DND-41 (cell line): ENCODE measurements at regions not wholly inside any gene's neighbourhood (a gene's known extent, or its start where the extent isn't known, plus 50 kb on each side); places are given as distances from the start of the nearest gene placed in this dataset.

Experiments used
- ATAC-seq: fragments of 200-7000 bp; cut with Tn5 transposase; 3 replicates; pipeline ENCODE4 v1.9.1; 2021; ENCODE audit warnings: low read depth; ENCODE audit not compliant: insufficient read depth
- DNase-seq: peaks from one replicate; pipeline ENCODE4 v3.0.0-alpha.2; 2020
- H2AFZ ChIP-seq: 2 replicates; pipeline ENCODE4 v1.6.0; 2012; ENCODE audit warnings: low read depth, low read length
- H3K27ac ChIP-seq: 2 replicates; pipeline ENCODE4 v1.5.1; 2012; ENCODE audit warnings: low read length, inconsistent platforms
- H3K27me3 ChIP-seq: fragments of 200-600 bp; sonication (generic); 2 replicates; pipeline ENCODE4 v1.6.0; 2012; ENCODE audit warnings: low read length, mild to moderate bottlenecking, inconsistent platforms; ENCODE audit not compliant: insufficient read depth, poor library complexity
- H3K36me3 ChIP-seq: 2 replicates; pipeline ENCODE4 v1.5.1; 2012; ENCODE audit warnings: low read length, inconsistent platforms; ENCODE audit not compliant: insufficient read depth
- H3K4me1 ChIP-seq: 2 replicates; pipeline ENCODE4 v1.5.1; 2012; ENCODE audit warnings: mild to moderate bottlenecking, low read length; ENCODE audit not compliant: insufficient read depth
- H3K4me2 ChIP-seq: 2 replicates; pipeline ENCODE4 v1.6.0; 2012; ENCODE audit warnings: mild to moderate bottlenecking, moderate library complexity, low read length, inconsistent platforms; ENCODE audit not compliant: insufficient read depth
- H3K4me3 ChIP-seq, 2 experiments: fragments of 200-600 bp in 1 of 2; shearing (Covaris generic) in 1 of 2; 2 replicates each; pipeline ENCODE4 v1.5.1; 2012 to 2016; ENCODE audit warnings: inconsistent platforms in 2 of 2, low read length in 2 of 2, mild to moderate bottlenecking in 2 of 2, low read depth in 1 of 2, moderate library complexity in 1 of 2
- H3K79me2 ChIP-seq: 2 replicates; pipeline ENCODE4 v1.6.0; 2012; ENCODE audit warnings: low read length, inconsistent platforms; ENCODE audit not compliant: insufficient read depth
- H3K9ac ChIP-seq: 2 replicates; pipeline ENCODE4 v1.6.0; 2012; ENCODE audit warnings: low read depth, mild to moderate bottlenecking, inconsistent platforms, low read length, moderate library complexity
- H3K9me3 ChIP-seq: 2 replicates; pipeline ENCODE4 v1.5.1; 2012; ENCODE audit warnings: low read length, moderate library complexity, mild to moderate bottlenecking, inconsistent platforms; ENCODE audit not compliant: insufficient read depth, severe bottlenecking
- H4K20me1 ChIP-seq: 2 replicates; pipeline ENCODE4 v1.6.0; 2012; ENCODE audit warnings: low read length; ENCODE audit not compliant: insufficient read depth
- CTCF ChIP-seq: IDR thresholded peaks from 2 replicates; pipeline ENCODE4 v1.5.1; 2012; ENCODE audit warnings: borderline replicate concordance, low read length, moderate library complexity, mild to moderate bottlenecking; ENCODE audit not compliant: poor library complexity, severe bottlenecking; ENCODE audit errors: extremely low read depth
- EZH2 ChIP-seq: IDR thresholded peaks from 3 replicates; pipeline ENCODE4 v1.6.1; 2012; ENCODE audit warnings: borderline replicate concordance, low read depth, mild to moderate bottlenecking, moderate library complexity, low read length, inconsistent platforms; ENCODE audit not compliant: severe bottlenecking

- no peaks in the 10 kb centered on the region for H3K4me1 ChIP-seq
- H4K20me1 ChIP-seq: no peaks in the 10 kb centered on the region
- H3K9me3 ChIP-seq: no peaks in the 10 kb centered on the region
- no peak overlapping the region for H3K9ac ChIP-seq
- TF ChIP-seq CTCF (no peak), EZH2 (no peak)
- DNase-seq (no peak), ATAC-seq (no peak)
- no peak overlapping the region for H2AFZ ChIP-seq
- H3K4me3 ChIP-seq: no peak overlapping the region
- H3K4me2 ChIP-seq: no peak overlapping the region
- H3K27ac ChIP-seq: no peak overlapping the region
- H3K36me3 ChIP-seq: no peaks in the 10 kb centered on the region
- no peaks in the 10 kb centered on the region for H3K27me3 ChIP-seq
- no peaks in the 10 kb centered on the region for H3K79me2 ChIP-seq
Observed at GRCh38 chr5:44252545-44252944, 136.7 kb downstream of the FGF10 start.

GRCh38 chr5:44246986-44247385 is 142.2 kb downstream of the FGF10 start:
- Histone ChIP-seq H3K4me2 (no peak overlapping the region), H3K9me3 (no peaks in the 10 kb centered on the region), H3K79me2 (no peaks in the 10 kb centered on the region), H3K9ac (no peak overlapping the region), H4K20me1 (no peaks in the 10 kb centered on the region), H3K4me3 (no peak overlapping the region), H3K27me3 (no peaks in the 10 kb centered on the region), H3K36me3 (no peaks in the 10 kb centered on the region), H3K27ac (no peak overlapping the region), H3K4me1 (no peaks in the 10 kb centered on the region), H2AFZ (no peak overlapping the region)
- TF ChIP-seq EZH2: no peak
- no peak for TF ChIP-seq CTCF
- no peak for ATAC-seq
- no peak for DNase-seq

DNA sequence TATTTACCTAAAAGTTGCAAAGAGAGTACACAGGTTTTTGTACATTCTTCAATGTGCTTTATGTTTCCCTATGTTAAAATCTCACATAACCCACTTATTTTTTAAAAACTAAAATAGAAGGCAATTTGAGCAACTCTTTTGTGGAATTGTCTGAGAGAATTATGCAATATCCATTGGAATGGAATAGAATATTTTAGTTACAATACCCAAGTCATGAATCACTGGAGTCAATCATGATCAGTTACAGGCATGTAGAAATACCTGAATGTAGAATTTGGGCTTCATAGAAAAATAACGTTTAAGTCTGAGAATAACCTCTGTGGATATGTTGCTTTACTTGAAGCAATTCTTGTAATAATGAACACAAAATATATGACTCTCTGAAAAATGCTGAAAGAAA is 143.3 kb downstream of the FGF10 start:
- H3K27ac ChIP-seq: no peak overlapping the region
- H3K4me2 ChIP-seq: no peak overlapping the region
- H3K36me3 ChIP-seq: no peaks in the 10 kb centered on the region
- no peaks in the 10 kb centered on the region for H3K79me2 ChIP-seq
- H3K27me3 ChIP-seq: no peaks in the 10 kb centered on the region
- no peaks in the 10 kb centered on the region for H4K20me1 ChIP-seq
- TF ChIP-seq EZH2 (no peak), CTCF (no peak)
- H3K4me3 ChIP-seq: no peak overlapping the region
- no peak overlapping the region for H2AFZ ChIP-seq
- DNase-seq (no peak), ATAC-seq (no peak)
- H3K4me1 ChIP-seq: no peaks in the 10 kb centered on the region
- no peaks in the 10 kb centered on the region for H3K9me3 ChIP-seq
- H3K9ac ChIP-seq: no peak overlapping the region

DNA sequence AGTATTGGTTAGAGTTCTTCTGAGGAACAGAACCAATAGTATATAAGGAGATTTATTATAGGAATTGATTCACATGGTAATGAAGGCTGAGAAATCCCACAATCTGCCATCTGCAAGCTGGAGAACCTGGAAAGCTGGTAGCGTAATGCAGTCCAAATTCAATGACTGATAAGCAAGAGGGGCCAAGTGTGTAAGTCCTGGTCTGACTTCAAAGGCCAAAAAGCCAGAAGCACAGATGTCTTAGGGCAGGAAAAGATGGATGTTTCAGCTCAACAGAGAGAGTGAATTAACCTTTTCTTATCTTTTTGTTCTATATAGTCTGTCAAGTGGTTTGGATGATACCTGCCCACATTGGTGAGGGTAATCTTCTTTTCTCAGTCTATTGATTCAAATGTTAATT is 146.4 kb downstream of the FGF10 start:
- Histone ChIP-seq H4K20me1 (no peaks in the 10 kb centered on the region), H2AFZ (no peak overlapping the region), H3K36me3 (no peaks in the 10 kb centered on the region), H3K9me3 (no peaks in the 10 kb centered on the region), H3K4me3 (no peak overlapping the region), H3K27me3 (no peaks in the 10 kb centered on the region), H3K4me1 (no peaks in the 10 kb centered on the region), H3K4me2 (no peak overlapping the region), H3K9ac (no peak overlapping the region), H3K79me2 (no peaks in the 10 kb centered on the region), H3K27ac (no peak overlapping the region)
- no peak for TF ChIP-seq CTCF
- no peak for TF ChIP-seq EZH2
- DNase-seq (no peak), ATAC-seq (no peak)
